IPS-15b (cell line): ENCODE measurements at regions not wholly inside any gene's neighbourhood (a gene's known extent, or its start where the extent isn't known, plus 50 kb on each side); places are given as distances from the start of the nearest gene placed in this dataset.
"Not testable (repeated sequence)": the region's sequence is repeated elsewhere in the genome, so short reads cannot be mapped to it uniquely, and the experiment has no call there.

ENCODE experiments used
- H3K27me3 ChIP-seq: one replicate; pipeline ENCODE4 v1.6.1; 2013; ENCODE audit warnings: low read length; ENCODE audit not compliant: control insufficient read depth, insufficient read depth
- H3K36me3 ChIP-seq: one replicate; pipeline ENCODE4 v1.6.1; 2013; ENCODE audit warnings: low read length; ENCODE audit not compliant: control insufficient read depth, insufficient read depth
- H3K4me1 ChIP-seq: one replicate; pipeline ENCODE4 v1.6.1; 2013; ENCODE audit warnings: mild to moderate bottlenecking, low read length; ENCODE audit not compliant: control insufficient read depth, insufficient read depth
- H3K4me3 ChIP-seq: one replicate; pipeline ENCODE4 v1.5.1; 2013; ENCODE audit warnings: low read depth, low read length
- H3K9ac ChIP-seq: one replicate; pipeline ENCODE4 v1.6.1; 2013; ENCODE audit warnings: low read depth, mild to moderate bottlenecking, low read length
- H3K9me3 ChIP-seq: one replicate; pipeline ENCODE4 v1.6.1; 2013; ENCODE audit warnings: mild to moderate bottlenecking, low read length; ENCODE audit not compliant: control insufficient read depth, insufficient read depth

DNA sequence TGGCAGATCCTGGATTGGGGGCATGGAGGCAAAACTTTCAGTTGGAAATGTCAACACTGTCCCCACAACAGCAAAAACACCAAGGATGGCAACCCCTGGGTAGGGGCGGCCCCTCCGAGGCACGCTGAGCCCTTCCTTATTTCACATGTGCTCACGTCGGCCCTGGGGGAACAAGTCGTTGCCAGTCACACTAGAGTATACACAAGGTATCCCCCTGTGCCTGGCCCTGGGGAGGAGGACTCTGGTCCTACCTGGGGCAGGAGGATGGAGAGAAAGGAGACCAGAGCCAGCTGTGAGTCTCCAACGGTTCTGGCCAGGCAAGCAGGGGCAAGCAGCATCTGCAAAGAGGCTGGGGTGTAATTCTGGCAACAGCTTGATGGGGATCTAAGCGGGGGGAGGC is 126.9 kb upstream of the FOXD4L5 start:
- H3K9me3 ChIP-seq = no peaks in the 10 kb centered on the region
- H3K27me3 ChIP-seq = no peaks in the 10 kb centered on the region

DNA sequence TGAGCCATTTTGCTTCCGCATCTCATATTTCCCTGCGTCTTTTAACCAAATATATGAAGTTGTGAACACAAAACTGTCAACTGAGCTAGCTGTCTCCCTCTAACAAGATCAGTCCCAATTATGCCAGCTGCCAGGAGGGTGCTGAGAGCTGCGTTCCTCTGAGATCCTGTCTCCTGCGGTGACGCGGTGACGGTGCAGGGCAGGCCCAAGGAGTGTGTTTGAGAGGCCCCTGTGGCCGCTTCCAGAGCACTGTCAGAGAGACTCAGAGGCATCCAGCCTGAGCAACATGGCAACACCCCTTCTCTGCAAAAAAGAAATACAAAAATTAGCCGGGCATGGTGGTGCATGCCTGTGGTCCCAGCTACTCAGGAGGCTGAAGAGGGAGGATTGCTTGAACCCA is 126.3 kb upstream of the FOXD4L5 start:
- Histone ChIP-seq H3K36me3 (no peaks in the 10 kb centered on the region), H3K4me1 (no peaks in the 10 kb centered on the region), H3K4me3 (no peak overlapping the region), H3K9me3 (no peaks in the 10 kb centered on the region), H3K9ac (no peak overlapping the region), H3K27me3 (no peaks in the 10 kb centered on the region)

More for the DNA sequence above, 126.9 kb upstream of the FOXD4L5 start:
- no peaks in the 10 kb centered on the region for H3K36me3 ChIP-seq
- no peak overlapping the region for H3K9ac ChIP-seq
- no peaks in the 10 kb centered on the region for H3K4me1 ChIP-seq
- H3K4me3 ChIP-seq = no peak overlapping the region

DNA sequence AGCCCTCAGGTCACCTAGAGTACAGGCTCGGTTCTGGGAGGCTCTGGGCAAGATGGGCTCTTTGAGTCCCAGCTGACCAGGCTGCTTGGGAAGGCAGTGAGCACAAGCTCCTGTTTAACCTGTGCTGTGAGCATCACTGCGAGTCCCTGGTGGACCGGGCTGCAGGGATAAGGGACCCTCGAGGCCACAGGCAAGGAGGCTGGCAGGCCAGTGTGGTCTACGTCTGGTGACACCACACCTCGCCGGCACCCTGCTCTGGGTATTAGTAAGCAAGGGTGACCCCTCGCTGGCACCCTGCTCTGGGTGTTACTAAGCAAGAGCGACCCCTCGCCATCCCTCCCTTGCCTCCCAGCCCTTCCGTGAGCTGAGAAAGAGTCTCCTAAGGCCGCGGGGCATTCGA is 125.9 kb upstream of the FOXD4L5 start:
- no peaks in the 10 kb centered on the region for H3K36me3 ChIP-seq
- H3K27me3 ChIP-seq = no peaks in the 10 kb centered on the region
- no peak overlapping the region for H3K9ac ChIP-seq
- no peaks in the 10 kb centered on the region for H3K9me3 ChIP-seq
- no peaks in the 10 kb centered on the region for H3K4me1 ChIP-seq
- H3K4me3 ChIP-seq = no peak overlapping the region

DNA sequence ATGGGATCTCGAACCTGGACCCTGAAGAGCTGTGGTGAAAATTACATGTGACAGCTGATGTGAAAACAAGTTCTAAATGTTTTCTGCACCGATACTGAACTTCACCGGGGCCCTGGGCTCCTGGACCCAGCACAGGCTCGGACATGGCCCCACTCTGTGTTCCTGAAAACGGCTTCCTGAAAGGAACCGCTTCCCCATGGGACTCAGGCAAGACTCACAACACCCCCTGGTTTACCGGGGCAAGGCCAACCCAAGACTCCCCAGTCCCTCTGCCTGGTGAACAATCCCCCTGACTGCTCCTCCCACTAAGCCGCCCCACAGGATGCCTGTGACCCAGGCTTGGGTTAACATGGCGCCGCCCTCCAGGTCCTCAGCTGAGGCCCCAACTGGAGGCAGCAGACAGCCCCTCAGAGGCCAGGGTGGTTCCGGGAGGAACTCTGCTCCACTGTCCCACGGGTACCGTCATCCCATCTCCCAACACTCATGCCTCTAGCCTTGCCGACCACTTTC is 124.5 kb upstream of the FOXD4L5 start:
- Histone ChIP-seq H3K9ac (no peak overlapping the region), H3K27me3 (no peaks in the 10 kb centered on the region), H3K4me3 (no peak overlapping the region), H3K4me1 (no peaks in the 10 kb centered on the region), H3K9me3 (no peaks in the 10 kb centered on the region), H3K36me3 (no peaks in the 10 kb centered on the region)

DNA sequence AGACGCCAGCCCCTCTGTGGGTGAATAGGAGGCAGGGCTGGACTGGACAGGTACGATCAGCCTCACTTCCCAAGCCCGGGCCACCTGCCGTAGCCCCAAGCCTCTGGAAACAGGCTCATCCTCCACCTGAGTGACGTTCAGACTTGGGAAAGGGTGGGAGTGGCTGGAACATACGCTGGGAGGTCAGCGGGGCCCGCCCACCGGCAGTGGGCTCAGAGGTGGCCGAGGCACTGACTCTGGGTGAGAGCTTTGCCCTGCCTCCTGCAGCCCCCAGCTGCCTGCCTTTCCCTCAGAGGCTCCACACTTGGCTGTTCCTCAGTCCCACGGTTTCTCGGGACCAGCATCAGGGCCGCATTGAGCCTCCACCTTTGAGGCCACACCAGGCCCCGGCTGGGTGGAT is 123.8 kb upstream of the FOXD4L5 start:
- H3K36me3 ChIP-seq, H3K27me3 ChIP-seq, H3K9me3 ChIP-seq, H3K4me1 ChIP-seq, H3K4me3 ChIP-seq, H3K9ac ChIP-seq: not testable (repeated sequence)

DNA sequence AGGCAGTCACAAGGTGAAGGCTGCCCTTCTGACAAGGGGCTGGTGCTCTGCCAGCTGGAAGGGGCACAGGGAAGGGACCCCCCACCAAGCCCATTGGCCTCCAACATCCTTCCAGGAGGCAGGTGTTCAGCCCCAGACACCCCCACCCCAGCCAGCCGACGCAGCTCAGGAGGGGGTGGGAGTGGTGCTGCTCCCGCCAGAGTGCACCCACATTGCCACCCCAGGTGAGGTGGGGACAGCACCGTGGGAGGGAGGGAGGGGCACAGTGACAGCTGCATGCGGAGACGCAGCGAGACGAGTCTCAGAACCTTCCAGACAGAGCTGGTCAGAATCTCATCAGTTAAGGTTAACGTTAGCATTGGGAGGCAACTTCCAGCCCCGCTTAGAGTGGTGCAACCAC is 121.6 kb upstream of the FOXD4L5 start:
- not testable (repeated sequence) for H3K9me3 ChIP-seq, H3K9ac ChIP-seq, H3K4me3 ChIP-seq, H3K36me3 ChIP-seq, H3K4me1 ChIP-seq, H3K27me3 ChIP-seq

DNA sequence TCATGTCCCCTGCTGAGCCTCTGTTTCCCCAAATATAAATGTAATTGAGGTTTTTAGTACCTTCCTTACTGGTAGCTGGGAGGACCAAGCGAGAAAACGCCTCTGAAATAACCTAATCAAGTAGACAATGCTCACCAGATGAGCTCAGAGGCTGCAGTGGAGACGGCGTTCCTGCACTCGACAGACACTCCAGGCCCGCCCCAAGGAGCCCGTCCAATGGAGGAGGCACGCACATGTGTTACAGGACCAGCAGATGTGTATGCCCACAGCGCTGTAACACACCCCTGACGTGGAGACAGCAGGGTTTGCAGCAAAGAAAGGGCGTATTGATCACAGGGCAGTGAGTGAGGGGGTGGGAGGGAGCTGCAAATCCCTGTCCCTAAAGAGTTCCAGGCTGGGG is 120.8 kb upstream of the FOXD4L5 start:
- H3K9ac ChIP-seq, H3K4me1 ChIP-seq, H3K27me3 ChIP-seq, H3K4me3 ChIP-seq, H3K36me3 ChIP-seq, H3K9me3 ChIP-seq: not testable (repeated sequence)

DNA sequence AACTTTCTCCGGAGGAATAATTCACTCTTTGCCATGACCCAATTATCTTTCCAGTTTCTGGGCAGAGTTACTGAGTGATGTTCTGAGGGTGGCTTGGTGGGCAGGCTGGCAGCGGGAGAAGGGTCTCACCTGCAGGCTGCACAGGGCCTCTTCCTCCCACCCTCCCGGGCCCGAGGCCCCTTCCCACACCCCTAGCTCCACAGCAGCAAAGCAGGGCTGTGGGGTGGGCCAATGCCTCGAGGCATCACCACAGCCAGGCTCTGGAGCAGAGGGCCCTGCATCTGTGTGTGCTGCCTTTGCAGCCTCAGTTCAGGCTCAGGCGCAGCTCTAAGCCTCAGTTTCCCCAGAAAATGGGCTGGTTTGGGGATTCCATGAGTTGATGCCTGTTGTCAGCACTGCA is 120.2 kb upstream of the FOXD4L5 start:
- Histone ChIP-seq H3K36me3 (no peaks in the 10 kb centered on the region), H3K4me3 (no peak overlapping the region), H3K9me3 (no peaks in the 10 kb centered on the region), H3K4me1 (no peaks in the 10 kb centered on the region), H3K27me3 (no peaks in the 10 kb centered on the region), H3K9ac (no peak overlapping the region)

DNA sequence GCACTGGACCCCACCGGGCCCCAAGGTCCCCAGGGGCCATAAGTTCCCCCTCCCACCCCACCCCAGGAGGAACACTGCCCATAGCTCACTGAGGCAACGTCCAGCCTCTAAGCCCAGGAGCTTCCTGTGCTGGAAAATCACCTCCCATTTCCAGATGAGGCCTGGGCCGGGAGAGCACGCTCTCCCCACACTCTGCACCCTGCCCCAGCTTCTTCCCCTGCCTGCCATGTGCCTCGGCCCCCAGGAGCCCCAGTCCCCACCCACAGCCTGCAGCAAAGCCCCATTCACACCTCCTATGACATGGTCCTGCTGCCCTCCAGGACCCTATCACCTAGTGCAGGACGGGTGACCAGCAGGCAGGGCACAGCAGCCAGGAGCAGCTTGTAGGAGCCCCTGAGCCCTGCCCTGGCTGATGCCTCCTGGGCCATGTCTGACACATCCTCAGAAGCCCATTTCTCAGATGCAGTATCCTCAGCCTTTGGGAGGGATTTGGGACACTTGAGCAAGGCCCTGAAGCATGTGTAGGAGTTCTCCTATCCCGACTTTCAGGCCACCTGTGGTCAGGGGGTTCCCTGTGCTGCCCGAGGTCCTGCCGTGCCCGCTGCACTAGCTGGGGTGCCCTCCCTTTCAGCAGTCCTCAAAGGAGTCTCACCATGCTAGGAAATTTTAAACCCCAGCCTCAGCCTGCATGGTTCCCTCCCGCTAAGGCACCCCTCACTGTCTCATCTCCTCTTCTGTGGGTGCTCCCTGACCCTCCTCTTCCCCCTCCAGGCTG is 119.4 kb upstream of the FOXD4L5 start:
- Histone ChIP-seq H3K9ac (no peak overlapping the region), H3K9me3 (no peaks in the 10 kb centered on the region), H3K36me3 (no peaks in the 10 kb centered on the region), H3K4me3 (no peak overlapping the region), H3K27me3 (no peaks in the 10 kb centered on the region), H3K4me1 (no peaks in the 10 kb centered on the region)

DNA sequence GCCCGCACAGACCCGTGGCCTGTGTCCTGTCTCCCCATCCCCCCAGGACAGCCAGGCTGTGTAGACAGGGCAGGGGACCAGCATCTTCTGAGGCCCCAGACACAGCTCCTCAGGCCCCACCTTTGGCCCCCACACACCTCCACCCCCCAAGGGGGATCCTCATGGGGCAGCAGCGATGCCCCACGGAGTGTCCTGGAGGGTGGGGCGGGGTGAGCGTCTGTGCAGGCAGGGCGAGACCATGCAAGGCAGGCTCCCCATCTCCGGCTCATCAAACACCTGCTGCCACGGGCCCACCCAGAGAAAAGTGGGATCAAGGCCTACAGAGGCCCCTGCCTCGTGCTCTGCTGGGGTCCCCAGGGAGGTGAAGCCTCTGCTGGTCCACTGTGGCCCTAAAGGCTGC is 118.7 kb upstream of the FOXD4L5 start:
- Histone ChIP-seq H3K9ac (no peak overlapping the region), H3K9me3 (no peaks in the 10 kb centered on the region), H3K36me3 (no peaks in the 10 kb centered on the region), H3K27me3 (no peaks in the 10 kb centered on the region), H3K4me1 (no peaks in the 10 kb centered on the region), H3K4me3 (no peak overlapping the region)

DNA sequence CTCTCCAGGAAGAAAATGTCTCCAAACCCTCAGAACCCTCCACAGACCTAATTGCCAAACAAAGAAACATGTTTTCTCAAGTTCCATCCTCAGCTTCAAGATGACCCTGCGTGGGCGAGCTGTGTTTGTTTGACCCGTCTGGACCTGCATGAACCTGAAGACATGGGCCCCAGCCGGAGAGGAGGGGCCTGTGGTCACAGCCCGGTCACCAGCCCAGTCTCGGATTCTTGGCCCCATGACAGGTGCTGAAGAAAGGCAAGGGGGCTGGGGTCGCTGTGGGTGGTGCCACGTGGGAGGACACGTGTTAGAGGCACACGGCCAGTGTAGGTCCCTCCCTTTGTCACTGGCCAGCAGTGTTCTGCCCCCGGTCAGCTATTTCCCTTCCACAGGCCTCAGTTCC is 118.1 kb upstream of the FOXD4L5 start:
- H3K4me3 ChIP-seq, H3K9me3 ChIP-seq, H3K9ac ChIP-seq, H3K36me3 ChIP-seq, H3K4me1 ChIP-seq, H3K27me3 ChIP-seq: not testable (repeated sequence)

DNA sequence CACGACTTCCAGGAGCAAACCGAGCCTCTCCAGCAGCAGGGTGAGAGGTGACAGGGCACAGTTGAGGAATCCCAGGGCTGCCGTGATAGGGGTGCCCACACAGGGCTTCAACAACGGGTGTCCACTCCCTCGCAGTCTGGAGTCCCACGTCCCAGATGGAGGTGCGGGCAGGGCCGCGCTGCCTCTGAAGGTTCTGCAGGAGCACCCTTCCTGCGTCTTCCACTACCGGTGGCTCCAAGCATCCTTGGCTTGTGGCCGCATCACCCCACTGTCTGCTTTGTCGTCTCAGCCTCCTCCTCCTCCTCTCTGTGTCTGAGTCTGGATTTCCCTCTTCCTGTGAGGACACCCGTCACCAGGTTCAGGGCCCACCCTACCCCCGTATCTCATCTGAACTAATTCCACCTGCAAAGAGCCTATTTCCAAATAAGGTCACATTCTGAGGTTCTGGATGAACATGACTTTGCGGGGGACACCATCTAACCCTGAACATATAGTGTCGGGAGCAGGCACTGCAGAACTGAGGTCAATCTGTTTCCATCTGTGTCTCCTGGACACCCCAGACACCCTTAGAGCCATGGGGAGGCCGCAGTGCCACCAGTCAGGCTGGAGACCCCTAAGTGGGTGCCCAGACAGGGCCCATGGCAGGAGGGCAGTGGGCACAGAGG is 117.3 kb upstream of the FOXD4L5 start:
- H3K4me1 ChIP-seq, H3K36me3 ChIP-seq, H3K9ac ChIP-seq, H3K9me3 ChIP-seq, H3K27me3 ChIP-seq, H3K4me3 ChIP-seq: not testable (repeated sequence)
